Activated naive CD4-positive, alpha-beta T cell treated with anti-CD3 and anti-CD28 coated beads for 36 hours (primary cell): ENCODE measurements at regions not wholly inside any gene's neighbourhood (a gene's known extent, or its start where the extent isn't known, plus 50 kb on each side); places are given as distances from the start of the nearest gene placed in this dataset.

Experiments
- CTCF ChIA-PET: fragments of 350-600 bp; sonication (Branson Sonifier 250); formaldehyde crosslinking; loops from one replicate; lab custom pipeline; 2021; ENCODE audit warnings: antibody characterized with exemption; lab: Charles Lee
- DNase-seq: peaks from one replicate; pipeline ENCODE4 v3.0.0-alpha.2; 2020
- H3K27ac Mint-ChIP-seq: one replicate; pipeline ENCODE4 v1.8.0; 2021; ENCODE audit warnings: mild to moderate bottlenecking, mixed read lengths
- H3K27me3 Mint-ChIP-seq: one replicate; pipeline ENCODE4 v1.8.0; 2021; ENCODE audit warnings: low read depth, mixed read lengths
- H3K36me3 Mint-ChIP-seq: one replicate; pipeline ENCODE4 v1.8.0; 2021; ENCODE audit warnings: low read depth, mixed read lengths
- H3K4me1 Mint-ChIP-seq: one replicate; pipeline ENCODE4 v1.8.0; 2021; ENCODE audit warnings: low read depth, mixed read lengths
- H3K4me3 Mint-ChIP-seq: one replicate; pipeline ENCODE4 v1.8.0; 2021; ENCODE audit warnings: mild to moderate bottlenecking, moderate library complexity, mixed read lengths
- H3K9me3 Mint-ChIP-seq: one replicate; pipeline ENCODE4 v1.8.0; 2021; ENCODE audit warnings: mixed read lengths
- intact Hi-C: fragments of 100-400 bp; cut with micrococcal nuclease; formaldehyde crosslinking; loops from one replicate; pipeline ENCODE4 v1.15.1; 2023

DNA sequence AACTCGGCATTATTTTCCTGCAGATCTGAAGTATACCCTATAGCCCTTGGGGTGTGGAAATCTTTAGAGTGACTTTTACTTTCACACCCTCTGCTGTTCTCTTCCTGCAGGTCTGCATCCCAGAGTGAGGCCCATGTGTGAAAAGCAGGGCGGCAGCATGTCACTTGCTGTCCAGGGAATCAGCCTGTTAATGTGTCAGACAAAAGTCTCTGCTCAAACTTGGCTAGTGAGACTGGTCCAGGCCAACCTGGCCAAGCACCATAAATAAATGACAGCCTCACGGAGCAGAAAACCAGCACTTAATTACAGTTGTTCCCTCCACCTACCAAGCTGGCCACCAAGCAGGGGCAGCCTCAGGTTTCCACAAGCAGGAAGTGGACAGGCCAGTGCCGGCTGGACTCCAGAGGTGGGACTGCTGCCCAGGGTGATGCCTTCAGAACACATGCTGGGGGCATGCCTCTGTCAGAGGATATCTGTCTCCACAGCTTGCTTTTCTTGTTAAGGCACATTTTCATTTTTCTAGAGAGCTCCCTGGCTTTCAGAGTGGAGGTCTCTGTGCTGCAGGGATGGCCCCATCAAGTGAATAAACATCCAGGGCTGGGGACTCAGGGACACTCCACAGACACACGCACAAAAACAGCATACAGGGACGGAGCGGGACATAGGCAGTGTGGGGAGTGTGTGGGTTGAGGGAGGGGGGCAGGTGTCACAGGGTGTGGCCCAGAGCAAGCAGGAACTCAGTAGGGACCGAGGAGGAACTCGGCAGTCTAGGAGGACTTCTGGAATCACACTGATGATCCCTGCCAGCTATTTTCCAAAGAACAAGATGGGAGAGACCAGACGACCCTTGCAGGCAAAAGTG is 243.8 kb upstream of the IRX1 start:
- CTCF ChIA-PET, result no interaction called here
- Mint-ChIP-seq H3K9me3 (peaks cover 2% of the 10 kb centered on the region), H3K4me3 (no peak overlapping the region), H3K36me3 (no peaks in the 10 kb centered on the region), H3K27ac (no peak overlapping the region), H3K4me1 (no peaks in the 10 kb centered on the region), H3K27me3 (peaks cover 2% of the 10 kb centered on the region)
- intact Hi-C loops, result no loop called here
- no peak for DNase-seq

DNA sequence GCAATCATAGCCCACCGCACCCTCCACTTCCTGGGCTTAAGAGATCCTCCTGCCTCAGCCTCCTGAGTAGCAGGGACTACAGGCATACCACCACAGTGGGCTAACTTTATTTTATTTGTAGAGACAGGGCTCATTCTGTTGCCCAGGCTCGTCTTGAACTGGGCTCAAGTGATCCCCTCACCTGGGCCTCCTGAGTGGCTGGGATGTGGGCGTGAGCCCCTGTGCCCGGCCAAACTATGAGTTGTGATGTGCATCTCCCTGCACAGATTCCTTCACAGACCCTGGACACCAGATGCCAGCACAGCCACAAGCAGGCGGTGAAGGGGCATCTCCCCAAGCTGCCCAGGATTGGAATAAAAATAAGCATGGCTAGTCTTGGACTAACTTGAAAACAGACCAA is 244.9 kb upstream of the IRX1 start:
- Mint-ChIP-seq H3K27me3 (peaks cover 2% of the 10 kb centered on the region), H3K4me1 (no peaks in the 10 kb centered on the region), H3K36me3 (no peaks in the 10 kb centered on the region), H3K9me3 (peaks cover 2% of the 10 kb centered on the region), H3K27ac (no peak overlapping the region), H3K4me3 (no peak overlapping the region)
- DNase-seq, result no peak
- CTCF ChIA-PET, result no interaction called here
- intact Hi-C loops, result no loop called here

DNA sequence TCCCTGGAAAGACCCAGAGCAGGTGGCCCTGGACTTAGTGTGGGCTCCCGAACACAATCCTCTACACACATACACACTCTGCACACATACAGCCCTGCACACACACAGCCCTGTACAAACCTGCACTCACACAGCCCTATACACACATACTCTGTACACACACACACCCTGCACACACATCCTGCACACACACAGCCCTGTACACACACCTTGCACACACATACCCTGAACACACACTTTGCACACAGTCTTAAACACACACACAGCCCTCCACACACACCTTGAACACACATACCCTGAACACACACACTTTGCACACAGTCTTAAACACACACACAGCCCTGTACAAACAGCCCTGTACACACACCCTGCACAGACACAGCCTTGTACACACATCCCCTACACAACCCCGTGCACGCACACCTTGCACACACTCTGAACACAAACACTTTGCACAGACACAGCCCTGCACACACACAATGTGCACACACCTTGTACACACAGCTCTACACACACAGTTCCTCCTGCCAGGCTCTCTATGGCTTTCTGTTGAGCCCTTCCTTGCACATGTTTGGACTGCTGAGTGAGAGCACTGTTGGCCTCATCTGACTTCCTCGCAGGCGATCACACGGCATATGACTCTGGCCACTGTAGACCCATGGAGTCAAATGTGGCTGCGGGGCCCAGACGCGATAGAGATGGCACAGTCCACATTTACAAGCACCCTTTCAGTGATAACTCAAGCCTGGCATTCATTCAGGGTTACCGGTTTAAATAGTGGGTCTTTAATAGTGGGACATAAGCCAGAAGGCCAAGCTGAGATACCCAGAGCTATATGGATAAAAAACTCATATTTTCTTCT is 245.7 kb upstream of the IRX1 start:
- Mint-ChIP-seq H3K4me3 (no peak overlapping the region), H3K27me3 (peaks cover 2% of the 10 kb centered on the region), H3K4me1 (no peaks in the 10 kb centered on the region), H3K9me3 (peaks cover 2% of the 10 kb centered on the region), H3K36me3 (no peaks in the 10 kb centered on the region), H3K27ac (no peak overlapping the region)
- no peak for DNase-seq
- CTCF ChIA-PET, result no interaction called here
- intact Hi-C loops, result no loop called here

DNA sequence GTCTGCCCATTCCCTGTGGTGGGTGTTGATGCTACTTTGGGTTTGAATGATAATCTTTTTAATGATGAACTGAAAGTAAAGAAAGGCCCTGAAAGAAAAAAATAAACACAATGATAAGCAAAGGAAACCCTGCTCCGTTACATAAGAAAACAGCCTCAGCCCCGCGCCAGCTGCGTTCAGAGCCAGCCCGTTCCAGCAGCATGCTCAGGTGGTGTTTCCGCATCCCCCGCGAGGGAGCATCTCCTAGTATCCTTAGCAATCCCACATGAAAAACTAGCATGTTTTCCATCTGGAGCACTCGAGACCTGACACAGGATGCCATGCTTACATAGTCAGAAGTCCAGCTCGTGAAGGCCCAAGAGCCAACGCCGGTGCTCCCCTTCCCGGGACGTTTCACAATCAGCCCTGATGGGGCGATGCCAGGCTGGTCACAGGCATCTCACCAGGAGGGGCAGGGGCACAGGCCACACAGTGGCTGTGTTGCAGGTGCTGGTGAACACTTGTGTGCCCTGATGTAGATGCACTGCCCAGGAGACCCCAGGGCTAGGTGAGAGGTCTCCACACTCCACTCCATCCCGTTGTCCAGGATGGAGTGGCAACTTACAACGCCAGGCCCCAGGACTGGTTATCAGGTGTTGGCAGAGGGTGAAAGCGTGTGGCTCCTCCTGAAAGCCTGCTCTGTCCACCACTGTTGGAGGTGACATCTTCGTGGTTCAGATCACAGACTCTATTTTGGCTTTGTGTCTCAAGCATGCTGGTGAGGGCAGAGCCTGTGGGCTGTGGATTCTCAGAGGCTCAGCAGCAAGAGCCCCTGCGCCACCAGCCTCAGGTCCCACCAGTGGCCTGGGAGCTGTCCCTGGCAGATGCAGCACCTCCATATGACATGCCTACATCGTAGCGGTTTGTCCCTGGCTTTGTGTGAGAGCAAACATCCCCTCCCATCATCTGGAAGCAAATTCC is 246.8 kb upstream of the IRX1 start:
- CTCF ChIA-PET, result no interaction called here
- Mint-ChIP-seq H3K36me3 (no peaks in the 10 kb centered on the region), H3K27ac (no peak overlapping the region), H3K9me3 (no peaks in the 10 kb centered on the region), H3K27me3 (peaks cover 3% of the 10 kb centered on the region), H3K4me1 (no peaks in the 10 kb centered on the region), H3K4me3 (no peak overlapping the region)
- no peak for DNase-seq
- intact Hi-C loops, result no loop called here

DNA sequence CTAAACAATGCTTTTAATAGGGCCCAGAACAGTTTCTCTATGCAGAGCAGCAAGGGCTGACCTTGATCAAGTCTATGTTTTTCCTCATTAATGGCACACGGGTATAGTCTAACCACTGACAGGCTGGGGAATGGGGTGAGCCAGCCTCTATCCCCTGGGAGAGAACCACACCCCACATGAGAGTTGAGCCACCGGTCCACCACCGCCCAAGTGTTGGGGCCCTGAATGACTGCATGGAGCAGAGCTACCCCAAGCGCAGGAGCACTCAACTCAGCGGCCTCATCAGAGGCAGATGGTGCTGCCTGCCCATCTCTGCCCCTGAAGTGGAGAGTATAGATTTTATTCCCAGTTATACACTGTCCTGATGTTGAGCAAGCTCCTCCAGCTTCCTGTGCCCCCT is 247.9 kb upstream of the IRX1 start:
- intact Hi-C loops, result no loop called here
- CTCF ChIA-PET, result no interaction called here
- Mint-ChIP-seq H3K4me3 (no peak overlapping the region), H3K9me3 (no peaks in the 10 kb centered on the region), H3K36me3 (no peaks in the 10 kb centered on the region), H3K4me1 (no peaks in the 10 kb centered on the region), H3K27me3 (peaks cover 4% of the 10 kb centered on the region), H3K27ac (no peak overlapping the region)
- DNase-seq, result no peak

DNA sequence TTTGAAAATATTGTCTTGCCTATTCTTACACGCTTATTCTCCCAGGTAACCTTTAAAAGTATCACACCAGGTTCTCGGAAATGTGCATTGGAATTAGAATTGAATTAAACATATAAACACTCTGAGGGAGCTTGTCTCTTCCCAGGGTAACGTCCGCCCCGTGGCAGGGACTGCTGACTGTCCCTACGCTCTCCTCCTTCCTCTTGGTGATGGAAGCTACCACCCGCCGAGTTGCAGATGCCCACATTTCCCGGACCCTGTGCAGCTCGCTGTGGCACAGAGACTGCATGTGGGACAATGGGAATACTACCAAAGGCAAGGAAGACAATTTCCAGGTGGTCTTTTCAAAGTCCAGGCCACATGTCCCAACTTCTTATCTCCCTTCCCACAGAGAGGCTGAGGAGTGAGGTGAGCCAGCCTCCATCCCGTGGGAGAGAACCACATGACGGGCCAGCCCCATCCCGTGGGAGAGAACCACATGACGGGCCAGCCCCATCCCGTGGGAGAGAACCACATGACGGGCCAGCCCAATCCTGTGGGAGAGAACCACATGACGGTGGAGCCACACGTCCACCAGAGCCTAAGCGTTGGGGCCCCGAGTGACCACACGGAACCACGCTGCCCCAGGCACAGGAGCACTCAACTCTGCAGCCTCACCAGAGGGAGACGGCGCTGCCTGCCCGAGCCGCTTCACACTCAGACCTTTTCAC is 249.4 kb upstream of the IRX1 start:
- DNase-seq, result no peak
- CTCF ChIA-PET, result no interaction called here
- Mint-ChIP-seq H3K9me3 (no peaks in the 10 kb centered on the region), H3K4me1 (no peaks in the 10 kb centered on the region), H3K27ac (no peak overlapping the region), H3K27me3 (peaks cover 4% of the 10 kb centered on the region), H3K4me3 (no peak overlapping the region), H3K36me3 (no peaks in the 10 kb centered on the region)
- intact Hi-C loops, result no loop called here

DNA sequence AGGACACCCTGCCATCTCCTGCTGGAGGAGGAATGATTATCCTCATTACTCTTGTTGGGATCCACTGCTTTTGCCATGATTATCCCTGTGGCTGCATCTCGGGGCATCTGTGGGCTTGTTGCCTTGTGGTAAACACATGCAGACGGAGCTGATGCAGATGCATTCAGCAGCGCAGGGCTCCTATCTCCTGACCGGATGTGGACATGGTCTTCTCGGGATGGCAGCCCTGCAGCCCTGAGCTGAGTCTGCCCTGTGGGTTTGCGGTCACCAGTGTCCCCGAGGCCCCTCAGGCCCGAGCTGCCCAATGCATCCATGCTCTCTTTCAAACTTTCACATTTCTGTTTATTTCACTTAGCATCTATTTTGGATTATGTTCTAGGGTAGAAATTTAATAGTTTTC is 250.4 kb upstream of the IRX1 start:
- Mint-ChIP-seq H3K27ac (no peak overlapping the region), H3K4me3 (no peak overlapping the region)
- intact Hi-C loops, result no loop called here

DNA sequence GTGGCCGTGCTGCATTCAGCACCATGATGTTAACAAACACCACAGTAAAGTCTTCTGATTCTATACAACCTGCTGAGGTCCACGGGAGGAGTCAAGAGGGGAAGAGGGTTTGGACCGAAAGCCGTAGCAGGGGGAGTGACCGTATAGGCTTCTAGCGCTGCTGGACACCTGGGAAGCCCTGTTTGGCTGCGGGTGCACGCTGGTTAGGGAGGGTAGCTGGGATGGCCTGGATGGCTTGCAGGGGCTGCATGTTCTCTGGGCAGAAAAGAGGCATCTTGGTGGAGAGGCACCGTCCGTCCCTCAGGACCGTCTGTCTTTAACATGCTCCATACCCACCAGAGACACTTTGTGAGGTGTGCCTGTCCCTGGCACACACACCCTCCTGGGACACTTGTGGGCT is 251.0 kb upstream of the IRX1 start:
- CTCF ChIA-PET, result no interaction called here
- intact Hi-C loops, result no loop called here
- H3K27ac Mint-ChIP-seq, result no peak overlapping the region
- H3K4me1 Mint-ChIP-seq, result no peaks in the 10 kb centered on the region
- no peak for DNase-seq
- H3K4me3 Mint-ChIP-seq, result no peak overlapping the region
- no peaks in the 10 kb centered on the region for H3K9me3 Mint-ChIP-seq
- no peaks in the 10 kb centered on the region for H3K36me3 Mint-ChIP-seq
- peaks cover 4% of the 10 kb centered on the region for H3K27me3 Mint-ChIP-seq

More for the DNA sequence above, 250.4 kb upstream of the IRX1 start:
- CTCF ChIA-PET, result no interaction called here
- Mint-ChIP-seq H3K4me1 (no peaks in the 10 kb centered on the region), H3K36me3 (no peaks in the 10 kb centered on the region), H3K9me3 (no peaks in the 10 kb centered on the region), H3K27me3 (peaks cover 4% of the 10 kb centered on the region)
- DNase-seq, result no peak

DNA sequence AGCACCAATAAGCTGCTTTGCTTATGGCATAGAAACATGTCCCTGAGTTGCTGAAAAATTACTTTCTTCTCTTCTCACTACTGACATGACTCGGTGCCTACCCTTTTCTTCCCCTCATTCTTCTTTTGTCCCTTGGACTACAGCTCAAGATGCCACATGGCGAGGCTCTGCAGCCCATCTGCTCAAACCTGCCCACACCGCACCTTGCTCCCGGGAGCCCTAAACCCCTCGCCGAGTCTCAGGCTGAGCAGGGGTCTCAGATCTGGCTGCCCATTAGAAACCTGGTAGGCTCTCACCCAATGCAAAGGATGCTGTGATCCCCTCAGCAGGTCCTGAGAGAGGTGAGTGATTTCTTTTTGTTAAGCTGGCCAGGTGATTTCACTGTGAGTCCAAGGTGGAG is 251.7 kb upstream of the IRX1 start:
- Mint-ChIP-seq H3K36me3 (no peaks in the 10 kb centered on the region), H3K4me3 (no peak overlapping the region), H3K27me3 (peaks cover 4% of the 10 kb centered on the region), H3K9me3 (no peaks in the 10 kb centered on the region), H3K4me1 (no peaks in the 10 kb centered on the region), H3K27ac (no peak overlapping the region)
- intact Hi-C loops, result no loop called here
- CTCF ChIA-PET, result no interaction called here
- no peak for DNase-seq

DNA sequence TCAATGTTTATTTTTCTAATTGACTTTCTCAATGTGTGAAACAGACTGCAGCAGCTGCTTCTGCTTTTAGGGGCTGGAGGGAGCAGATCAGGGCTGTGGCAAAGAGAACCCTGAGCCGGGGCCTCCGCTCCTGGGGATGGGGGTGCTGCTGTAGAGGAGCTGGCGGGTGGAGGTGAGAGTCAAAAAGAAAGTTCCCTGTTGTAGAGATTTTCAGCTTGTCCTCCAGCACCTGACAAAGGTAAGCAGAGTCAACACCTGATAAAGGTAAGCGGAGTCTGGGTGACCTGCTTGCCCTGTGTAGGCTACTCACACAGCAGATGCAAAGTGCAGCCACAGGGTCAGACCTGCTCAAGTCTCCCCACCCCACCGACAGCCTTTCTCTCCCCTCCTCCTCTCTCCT is 252.4 kb upstream of the IRX1 start:
- intact Hi-C loops, result no loop called here
- Mint-ChIP-seq H3K4me1 (no peaks in the 10 kb centered on the region), H3K4me3 (no peak overlapping the region), H3K27ac (no peak overlapping the region), H3K36me3 (no peaks in the 10 kb centered on the region), H3K27me3 (peaks cover 4% of the 10 kb centered on the region), H3K9me3 (no peaks in the 10 kb centered on the region)
- no peak for DNase-seq
- CTCF ChIA-PET, result no interaction called here

DNA sequence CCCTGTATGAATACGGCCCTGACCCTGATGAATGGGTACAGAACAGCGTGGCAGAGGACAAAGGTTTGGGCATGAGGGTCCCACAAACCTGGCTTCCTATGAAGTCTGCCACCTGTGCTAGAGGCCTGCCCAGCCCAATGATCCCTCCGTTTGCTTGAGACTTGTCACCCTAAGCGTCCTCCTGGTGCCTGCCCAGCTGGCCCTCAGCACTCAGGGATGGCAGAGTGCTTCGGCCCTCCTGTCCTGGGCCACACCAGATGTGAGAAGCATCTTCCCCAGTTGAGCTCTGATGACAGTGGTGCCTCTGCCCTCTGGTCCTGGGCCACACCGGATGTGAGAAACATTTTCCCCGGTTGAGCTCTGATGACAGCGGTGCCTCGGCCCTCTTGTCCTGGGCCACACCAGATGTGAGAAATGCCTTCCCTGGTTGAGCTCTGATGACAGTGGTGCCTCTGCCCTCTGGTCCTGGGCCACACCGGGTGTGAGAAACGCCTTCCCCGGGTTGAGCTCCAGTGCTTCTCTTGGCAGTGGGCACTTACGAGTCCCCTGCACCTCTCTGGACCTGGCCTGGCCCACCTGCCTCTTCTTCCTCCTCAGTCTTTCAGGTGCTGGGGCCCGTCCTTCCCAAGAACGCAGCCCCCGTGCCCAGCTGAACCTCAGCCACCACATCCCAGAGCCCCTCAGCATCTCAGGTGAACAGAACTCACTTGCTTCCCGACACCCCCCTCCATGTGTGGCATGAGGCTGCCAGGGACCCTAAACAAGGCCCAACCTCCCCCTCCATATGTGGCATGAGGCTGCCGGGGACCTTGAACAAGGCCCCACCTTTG is 253.1 kb upstream of the IRX1 start:
- DNase-seq, result no peak
- CTCF ChIA-PET, result no interaction called here
- H3K9me3 Mint-ChIP-seq, result no peaks in the 10 kb centered on the region
- no peaks in the 10 kb centered on the region for H3K36me3 Mint-ChIP-seq
- peaks cover 2% of the 10 kb centered on the region for H3K27me3 Mint-ChIP-seq
- H3K27ac Mint-ChIP-seq, result no peak overlapping the region
- no peak overlapping the region for H3K4me3 Mint-ChIP-seq
- H3K4me1 Mint-ChIP-seq, result no peaks in the 10 kb centered on the region
- intact Hi-C loops, result no loop called here
